ENCODE measurements at regions not wholly inside any gene's neighbourhood (a gene's known extent, or its start where the extent isn't known, plus 50 kb on each side); places are given as distances from the start of the nearest gene placed in this dataset.

DNA sequence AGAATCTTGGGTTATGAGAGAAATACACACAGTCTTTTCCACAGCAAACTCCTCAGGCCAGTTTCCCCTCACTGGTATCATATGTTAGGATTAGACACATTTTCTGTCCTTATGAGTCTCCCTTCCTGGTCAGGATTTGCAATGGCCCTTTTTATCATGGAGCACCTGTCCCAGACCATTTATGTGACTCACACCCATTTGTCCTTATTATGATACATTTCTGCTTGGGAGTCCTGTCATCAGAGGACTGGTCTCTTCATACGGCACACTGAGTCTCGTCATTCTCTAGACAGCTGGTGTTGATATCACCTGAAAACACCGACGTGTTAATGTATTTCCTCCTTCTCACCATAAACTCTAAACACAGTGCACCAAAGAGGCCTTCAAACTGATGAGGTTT is 105.0 kb upstream of the SYT6 start:
- TF ChIP-seq, protein P1, sequence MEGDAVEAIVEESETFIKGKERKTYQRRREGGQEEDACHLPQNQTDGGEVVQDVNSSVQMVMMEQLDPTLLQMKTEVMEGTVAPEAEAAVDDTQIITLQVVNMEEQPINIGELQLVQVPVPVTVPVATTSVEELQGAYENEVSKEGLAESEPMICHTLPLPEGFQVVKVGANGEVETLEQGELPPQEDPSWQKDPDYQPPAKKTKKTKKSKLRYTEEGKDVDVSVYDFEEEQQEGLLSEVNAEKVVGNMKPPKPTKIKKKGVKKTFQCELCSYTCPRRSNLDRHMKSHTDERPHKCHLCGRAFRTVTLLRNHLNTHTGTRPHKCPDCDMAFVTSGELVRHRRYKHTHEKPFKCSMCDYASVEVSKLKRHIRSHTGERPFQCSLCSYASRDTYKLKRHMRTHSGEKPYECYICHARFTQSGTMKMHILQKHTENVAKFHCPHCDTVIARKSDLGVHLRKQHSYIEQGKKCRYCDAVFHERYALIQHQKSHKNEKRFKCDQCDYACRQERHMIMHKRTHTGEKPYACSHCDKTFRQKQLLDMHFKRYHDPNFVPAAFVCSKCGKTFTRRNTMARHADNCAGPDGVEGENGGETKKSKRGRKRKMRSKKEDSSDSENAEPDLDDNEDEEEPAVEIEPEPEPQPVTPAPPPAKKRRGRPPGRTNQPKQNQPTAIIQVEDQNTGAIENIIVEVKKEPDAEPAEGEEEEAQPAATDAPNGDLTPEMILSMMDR (IDR thresholded peaks at IDR 0.05), result no peak
- TF ChIP-seq POLR2A (IDR thresholded peaks at IDR 0.05), result no peak

Data from esophagus squamous epithelium (tissue), 4 donors.